ENCODE measurements at regions not wholly inside any gene's neighbourhood (a gene's known extent, or its start where the extent isn't known, plus 50 kb on each side); places are given as distances from the start of the nearest gene placed in this dataset.

DNA sequence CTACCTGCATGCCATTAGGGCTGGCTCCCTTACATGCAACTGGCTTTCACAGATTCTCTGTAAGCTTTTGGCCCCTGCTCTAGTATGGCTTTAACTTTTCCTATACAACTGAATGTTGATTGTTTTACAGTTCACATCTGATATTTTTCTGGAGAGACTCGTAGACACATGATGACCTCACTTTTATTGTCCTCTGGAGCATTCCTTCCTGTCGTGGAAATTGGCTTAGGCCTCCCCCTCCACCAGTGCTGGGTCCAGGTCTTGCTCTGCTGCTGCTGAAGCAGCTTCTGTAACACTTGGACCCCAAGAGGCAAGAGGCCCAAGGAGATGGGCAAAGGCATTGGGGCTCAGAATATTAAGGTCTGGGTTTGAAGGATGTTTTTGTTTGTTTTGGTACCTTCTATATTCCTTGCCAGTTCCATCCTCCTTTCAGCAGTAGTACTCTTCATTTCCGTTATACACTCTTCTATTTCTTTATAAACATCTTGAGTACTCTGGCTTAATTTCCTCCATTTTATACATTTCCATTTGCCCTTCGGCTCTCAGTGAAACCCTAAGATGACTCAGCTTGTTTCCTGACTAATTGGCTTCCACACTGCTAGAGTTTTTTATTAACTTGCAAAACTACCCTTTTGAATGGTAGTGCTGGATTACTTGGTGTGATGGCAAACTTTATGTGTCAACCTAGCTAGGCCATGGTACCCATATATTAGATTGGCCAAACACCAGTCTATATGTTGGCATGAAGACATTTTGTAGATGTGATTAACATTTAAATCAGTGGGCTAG lies 219.8 kb downstream of the CDCA7 start:
- no peak overlapping the region for H3K4me3 ChIP-seq (ENCODE audit: low read depth, low read length)
- DNase-seq (ENCODE audit: low read depth), result peak; percentile 11

GRCh38 chr2:173578404-173579107 lies 223.9 kb downstream of the CDCA7 start:
- H3K4me3 ChIP-seq (ENCODE audit: low read depth, low read length), result no peak overlapping the region
- no peak for DNase-seq (ENCODE audit: low read depth)
- TF ChIP-seq MAX (IDR thresholded peaks at IDR 0.05; ENCODE audit: low read depth, low read length) (no peak), MYC (IDR thresholded peaks at IDR 0.05; ENCODE audit: low read depth, low read length) (no peak), POLR2A (IDR thresholded peaks at IDR 0.05; ENCODE audit: extremely low read depth, insufficient read length) (no peak)
- TF ChIP-seq, protein P1, sequence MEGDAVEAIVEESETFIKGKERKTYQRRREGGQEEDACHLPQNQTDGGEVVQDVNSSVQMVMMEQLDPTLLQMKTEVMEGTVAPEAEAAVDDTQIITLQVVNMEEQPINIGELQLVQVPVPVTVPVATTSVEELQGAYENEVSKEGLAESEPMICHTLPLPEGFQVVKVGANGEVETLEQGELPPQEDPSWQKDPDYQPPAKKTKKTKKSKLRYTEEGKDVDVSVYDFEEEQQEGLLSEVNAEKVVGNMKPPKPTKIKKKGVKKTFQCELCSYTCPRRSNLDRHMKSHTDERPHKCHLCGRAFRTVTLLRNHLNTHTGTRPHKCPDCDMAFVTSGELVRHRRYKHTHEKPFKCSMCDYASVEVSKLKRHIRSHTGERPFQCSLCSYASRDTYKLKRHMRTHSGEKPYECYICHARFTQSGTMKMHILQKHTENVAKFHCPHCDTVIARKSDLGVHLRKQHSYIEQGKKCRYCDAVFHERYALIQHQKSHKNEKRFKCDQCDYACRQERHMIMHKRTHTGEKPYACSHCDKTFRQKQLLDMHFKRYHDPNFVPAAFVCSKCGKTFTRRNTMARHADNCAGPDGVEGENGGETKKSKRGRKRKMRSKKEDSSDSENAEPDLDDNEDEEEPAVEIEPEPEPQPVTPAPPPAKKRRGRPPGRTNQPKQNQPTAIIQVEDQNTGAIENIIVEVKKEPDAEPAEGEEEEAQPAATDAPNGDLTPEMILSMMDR (IDR thresholded peaks at IDR 0.05; ENCODE audit: low read depth, low read length), result no peak

More for the DNA sequence above, 219.8 kb downstream of the CDCA7 start:
- no peak for TF ChIP-seq MAX (IDR thresholded peaks at IDR 0.05; ENCODE audit: low read depth, low read length)
- TF ChIP-seq MYC (IDR thresholded peaks at IDR 0.05; ENCODE audit: low read depth, low read length), result no peak
- TF ChIP-seq, protein P1 (IDR thresholded peaks at IDR 0.05; ENCODE audit: low read depth, low read length), result no peak
- TF ChIP-seq POLR2A (IDR thresholded peaks at IDR 0.05; ENCODE audit: extremely low read depth, insufficient read length), result no peak

- H3K4me3 ChIP-seq (ENCODE audit: low read depth, low read length), result no peak overlapping the region
- no peak for TF ChIP-seq POLR2A (IDR thresholded peaks at IDR 0.05; ENCODE audit: extremely low read depth, insufficient read length)
- no peak for TF ChIP-seq MYC (IDR thresholded peaks at IDR 0.05; ENCODE audit: low read depth, low read length)
- TF ChIP-seq MAX (IDR thresholded peaks at IDR 0.05; ENCODE audit: low read depth, low read length), result no peak
- TF ChIP-seq, protein P1 (IDR thresholded peaks at IDR 0.05; ENCODE audit: low read depth, low read length), result no peak
- no peak for DNase-seq (ENCODE audit: low read depth)
These were observed 225.7 kb downstream of the CDCA7 start for GRCh38 chr2:173580351-173580750.

DNA sequence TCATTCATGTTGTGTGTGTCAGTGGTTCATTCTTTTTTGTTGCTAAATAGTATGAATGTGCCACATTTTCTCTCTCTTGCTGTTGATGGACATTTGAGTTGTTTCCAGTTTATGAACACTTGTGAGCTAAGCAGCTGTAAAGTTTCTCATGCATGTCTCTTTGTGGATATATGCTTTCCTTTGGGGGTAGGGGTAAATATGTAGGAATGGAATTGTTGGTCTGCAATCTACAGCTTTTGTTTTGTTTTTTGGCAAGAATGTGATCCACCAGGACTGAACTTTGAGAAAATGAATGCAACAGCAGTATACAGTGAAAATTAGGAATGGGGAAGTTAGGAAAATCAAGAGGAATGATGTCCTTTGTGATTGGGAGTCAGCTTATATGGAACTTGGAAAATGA lies 226.3 kb downstream of the CDCA7 start:
- no peak overlapping the region for H3K4me3 ChIP-seq (ENCODE audit: low read depth, low read length)
- no peak for TF ChIP-seq POLR2A (IDR thresholded peaks at IDR 0.05; ENCODE audit: extremely low read depth, insufficient read length)
- TF ChIP-seq MYC (IDR thresholded peaks at IDR 0.05; ENCODE audit: low read depth, low read length), result no peak
- TF ChIP-seq, protein P1 (IDR thresholded peaks at IDR 0.05; ENCODE audit: low read depth, low read length), result no peak
- no peak for TF ChIP-seq MAX (IDR thresholded peaks at IDR 0.05; ENCODE audit: low read depth, low read length)
- no peak for DNase-seq (ENCODE audit: low read depth)

- DNase-seq (ENCODE audit: low read depth), result no peak
- no peak for TF ChIP-seq POLR2A (IDR thresholded peaks at IDR 0.05; ENCODE audit: extremely low read depth, insufficient read length)
- TF ChIP-seq MAX (IDR thresholded peaks at IDR 0.05; ENCODE audit: low read depth, low read length), result no peak
- TF ChIP-seq, protein P1 (IDR thresholded peaks at IDR 0.05; ENCODE audit: low read depth, low read length), result no peak
- TF ChIP-seq MYC (IDR thresholded peaks at IDR 0.05; ENCODE audit: low read depth, low read length), result no peak
- no peak overlapping the region for H3K4me3 ChIP-seq (ENCODE audit: low read depth, low read length)
These were observed 228.5 kb downstream of the CDCA7 start for GRCh38 chr2:173583196-173583595.

Data from NB4 (cell line).